Spleen (tissue), 11 donors: ENCODE measurements at regions not wholly inside any gene's neighbourhood (a gene's known extent, or its start where the extent isn't known, plus 50 kb on each side); places are given as distances from the start of the nearest gene placed in this dataset.

Source experiments
- DNase-seq: peaks from one replicate; pipeline ENCODE4 v3.0.0-alpha.2; 2020
- H3K27ac ChIP-seq, 8 donors: fragments of 200-600 bp; sonication (generic) in 7 of 8; 1 replicate in 4 of 8; 2 replicates in 4 of 8; pipeline versions ENCODE4 v1.5.0 to v1.8.0; 2016 to 2021; ENCODE audit warnings: inconsistent platforms in 4 of 8, mild to moderate bottlenecking in 4 of 8, moderate library complexity in 1 of 8
- H3K27me3 ChIP-seq, 7 donors: fragments of 200-600 bp; sonication (generic) in 6 of 7; replicated peaks in 1 of 7; 1 replicate in 4 of 7; 2 replicates in 3 of 7; pipeline versions ENCODE4 v1.5.0 to v1.8.0; 2016 to 2021; ENCODE audit warnings: inconsistent platforms in 3 of 7, mild to moderate bottlenecking in 1 of 7
- H3K36me3 ChIP-seq, 6 donors: fragments of 200-600 bp; sonication (generic) in 5 of 6; 1 replicate in 4 of 6; 2 replicates in 2 of 6; pipeline versions ENCODE4 v1.5.0 to v1.8.0; 2016 to 2021; ENCODE audit warnings: inconsistent platforms in 2 of 6
- H3K4me1 ChIP-seq, 6 donors: fragments of 200-600 bp; sonication (generic) in 5 of 6; 1 replicate in 3 of 6; 2 replicates in 3 of 6; pipeline versions ENCODE4 v1.5.0 to v1.8.0; 2016 to 2021; ENCODE audit warnings: inconsistent platforms in 3 of 6
- H3K4me3 ChIP-seq, 8 donors: fragments of 200-600 bp; sonication (generic) in 7 of 8; 1 replicate in 4 of 8; 2 replicates in 4 of 8; pipeline versions ENCODE4 v1.5.0 to v1.8.0; 2016 to 2021; ENCODE audit warnings: inconsistent platforms in 4 of 8, mild to moderate bottlenecking in 4 of 8, moderate library complexity in 2 of 8
- H3K9me3 ChIP-seq, 8 donors: fragments of 200-600 bp; sonication (generic) in 7 of 8; 1 replicate in 4 of 8; 2 replicates in 4 of 8; pipeline versions ENCODE4 v1.5.0 to v1.8.0; 2016 to 2021; ENCODE audit warnings: inconsistent platforms in 4 of 8
- POLR2A ChIP-seq, 3 donors: fragments of 450-650 bp; IDR thresholded peaks; one replicate each; pipeline ENCODE4 v1.5.1; 2017; ENCODE audit warnings: antibody characterized with exemption in 3 of 3, mild to moderate bottlenecking in 1 of 3
- POLR2AphosphoS5 ChIP-seq, 3 donors: sonication (generic); formaldehyde crosslinking; IDR thresholded peaks; one replicate each; pipeline ENCODE4 v1.5.1; 2017; ENCODE audit warnings: antibody characterized with exemption in 3 of 3
- WGBS, 5 donors: extraction: QIAGEN DNeasy Blood & Tissue Kit in 3 of 5; methylation state at CpG; one replicate each; pipeline versions ENCODE4 v1.1.5 to v1.1.7; 2013 to 2018; 5-methylcytosine and 5-hydroxymethylcytosine counted together
- intact Hi-C: fragments of 100-400 bp; cut with DNase I; formaldehyde crosslinking; loops from one replicate; pipeline ENCODE4 v1.15.0; 2023; ENCODE audit warnings: low total_unique reads
- TF ChIP-seq, protein P1 (sequence below), 11 experiments: fragments of 200-600 bp in 7 of 11; fragments of 450-650 bp in 4 of 11; sonication (generic) in 4 of 11; IDR thresholded peaks in 8 of 11; conservative IDR thresholded peaks in 3 of 11; 1 replicate in 7 of 11; 2 replicates in 4 of 11; pipeline versions ENCODE4 v1.4.0 to v1.8.0; 2016 to 2021; ENCODE audit warnings: antibody characterized with exemption in 11 of 11, inconsistent platforms in 4 of 11, mild to moderate bottlenecking in 1 of 11
- donor health status: healthy with polysubstance abuse.
- donor health status: DM: no; HTN: no; CAD: no; lungs with moderate emphysema.
- donor health status: DM: no; HTN: no; CAD: no.
- donor health status: Bipolar disorder and iron deficiency.
- donor health status: healthy.
- donor health status: DM: no; HTN: no; CAD: no.
- donor health status: DM: yes; HTN: yes; CAD: no.

DNA sequence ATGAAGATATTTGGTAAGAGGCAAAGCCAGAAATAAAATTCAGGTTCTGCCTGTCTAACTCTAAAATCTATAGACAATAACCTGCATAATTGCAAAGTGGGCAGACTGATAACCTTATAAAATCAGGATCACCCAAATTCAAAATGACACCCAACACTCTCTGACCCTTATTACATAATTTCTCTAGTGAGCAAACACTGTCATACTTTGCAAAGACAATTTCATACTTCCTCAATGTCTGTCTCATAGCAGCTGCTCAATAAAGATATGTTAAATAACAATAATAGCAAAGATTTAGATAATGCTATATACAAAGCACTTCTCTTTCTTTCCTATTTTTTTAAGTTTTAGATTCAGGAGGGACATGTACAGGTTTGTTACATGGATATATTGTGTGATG is 118.5 kb downstream of the UCHL5 start:
- Histone ChIP-seq H3K4me3 (no peak overlapping the region), H3K36me3 (no peaks in the 10 kb centered on the region), H3K27me3 (no peaks in the 10 kb centered on the region), H3K27ac (peak overlapping the region in 1 of 8 donors; percentile 32), H3K4me1 (peaks cover 0 to 17% (median 5%) of the 10 kb centered on the region in 6 donors), H3K9me3 (no peaks in the 10 kb centered on the region)
- intact Hi-C loops = no loop called here
- no peak for DNase-seq
- TF ChIP-seq POLR2A (IDR thresholded peaks at IDR 0.05) = no peak
- no peak for TF ChIP-seq POLR2AphosphoS5 (IDR thresholded peaks at IDR 0.05)
- TF ChIP-seq, protein P1, sequence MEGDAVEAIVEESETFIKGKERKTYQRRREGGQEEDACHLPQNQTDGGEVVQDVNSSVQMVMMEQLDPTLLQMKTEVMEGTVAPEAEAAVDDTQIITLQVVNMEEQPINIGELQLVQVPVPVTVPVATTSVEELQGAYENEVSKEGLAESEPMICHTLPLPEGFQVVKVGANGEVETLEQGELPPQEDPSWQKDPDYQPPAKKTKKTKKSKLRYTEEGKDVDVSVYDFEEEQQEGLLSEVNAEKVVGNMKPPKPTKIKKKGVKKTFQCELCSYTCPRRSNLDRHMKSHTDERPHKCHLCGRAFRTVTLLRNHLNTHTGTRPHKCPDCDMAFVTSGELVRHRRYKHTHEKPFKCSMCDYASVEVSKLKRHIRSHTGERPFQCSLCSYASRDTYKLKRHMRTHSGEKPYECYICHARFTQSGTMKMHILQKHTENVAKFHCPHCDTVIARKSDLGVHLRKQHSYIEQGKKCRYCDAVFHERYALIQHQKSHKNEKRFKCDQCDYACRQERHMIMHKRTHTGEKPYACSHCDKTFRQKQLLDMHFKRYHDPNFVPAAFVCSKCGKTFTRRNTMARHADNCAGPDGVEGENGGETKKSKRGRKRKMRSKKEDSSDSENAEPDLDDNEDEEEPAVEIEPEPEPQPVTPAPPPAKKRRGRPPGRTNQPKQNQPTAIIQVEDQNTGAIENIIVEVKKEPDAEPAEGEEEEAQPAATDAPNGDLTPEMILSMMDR (IDR thresholded peaks at IDR 0.05 in 8 of 11, conservative IDR thresholded peaks at IDR 0.05 in 3 of 11) = no peak

DNA sequence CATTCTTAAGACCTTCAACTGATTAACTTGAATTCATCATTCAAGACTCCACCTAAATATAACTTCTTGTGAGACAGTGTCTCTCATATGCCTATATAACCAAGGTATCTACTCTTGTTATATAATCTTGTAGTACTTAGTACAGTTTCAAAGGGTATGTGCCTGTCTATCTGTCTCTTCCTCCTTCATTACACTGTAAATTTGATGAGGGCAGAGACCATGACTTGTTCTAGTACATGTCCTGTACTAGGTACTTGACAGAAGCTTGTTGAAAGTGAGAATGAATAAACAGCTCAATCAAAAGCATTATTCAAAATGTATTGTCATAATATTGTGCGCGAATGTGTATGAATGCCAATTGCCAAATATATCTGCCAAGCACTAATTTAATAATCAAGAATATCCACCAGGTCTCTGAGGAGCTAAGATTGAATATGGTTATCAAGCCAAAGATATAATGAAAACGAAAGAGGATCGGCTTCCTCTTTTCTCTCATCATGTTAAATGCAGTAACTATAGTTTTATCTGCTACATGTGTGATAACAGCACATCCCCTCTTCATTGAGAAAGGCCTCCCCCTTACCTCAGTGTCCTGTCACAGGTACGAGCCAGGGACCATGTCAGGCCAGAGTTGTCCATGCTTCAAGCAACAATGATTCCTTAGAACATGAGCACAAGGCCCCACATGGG is 117.3 kb downstream of the UCHL5 start:
- Histone ChIP-seq H3K27ac (peak overlapping the region in 3 of 8 donors; percentile 26 to 41 (median 27)), H3K9me3 (no peaks in the 10 kb centered on the region), H3K36me3 (no peaks in the 10 kb centered on the region), H3K4me1 (peaks cover 0 to 6% (median under 1%) of the 10 kb centered on the region in 6 donors), H3K27me3 (no peaks in the 10 kb centered on the region), H3K4me3 (no peak overlapping the region)
- intact Hi-C loops = no loop called here
- 85 to 92% (median 86%) methylated on average over 5 of the region's 5 CpGs for WGBS, 5 donors
- DNase-seq = no peak
- TF ChIP-seq, protein P1 (IDR thresholded peaks at IDR 0.05 in 8 of 11, conservative IDR thresholded peaks at IDR 0.05 in 3 of 11) = no peak
- no peak for TF ChIP-seq POLR2A (IDR thresholded peaks at IDR 0.05)
- no peak for TF ChIP-seq POLR2AphosphoS5 (IDR thresholded peaks at IDR 0.05)

DNA sequence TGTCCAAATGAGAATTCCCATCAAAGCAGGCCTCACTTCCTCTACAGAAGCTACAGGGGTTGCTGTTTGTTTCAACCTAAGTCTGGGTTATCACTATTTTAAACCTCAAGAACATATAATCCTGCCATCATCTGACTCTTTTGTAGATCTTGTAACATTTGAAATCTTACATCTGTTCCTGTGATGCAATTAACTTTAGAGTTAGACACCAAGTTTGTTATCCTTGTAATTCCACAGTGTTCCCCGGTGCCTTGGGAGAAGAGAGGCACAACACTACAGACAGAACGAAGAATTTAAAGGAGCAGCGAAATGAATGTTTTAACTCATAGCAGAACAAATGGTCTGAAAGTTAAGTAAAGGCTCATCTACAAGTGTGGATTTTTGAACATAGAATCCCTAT is 116.1 kb downstream of the UCHL5 start:
- H3K27me3 ChIP-seq = no peaks in the 10 kb centered on the region
- intact Hi-C loops = no loop called here
- no peak overlapping the region for H3K4me3 ChIP-seq

DNA sequence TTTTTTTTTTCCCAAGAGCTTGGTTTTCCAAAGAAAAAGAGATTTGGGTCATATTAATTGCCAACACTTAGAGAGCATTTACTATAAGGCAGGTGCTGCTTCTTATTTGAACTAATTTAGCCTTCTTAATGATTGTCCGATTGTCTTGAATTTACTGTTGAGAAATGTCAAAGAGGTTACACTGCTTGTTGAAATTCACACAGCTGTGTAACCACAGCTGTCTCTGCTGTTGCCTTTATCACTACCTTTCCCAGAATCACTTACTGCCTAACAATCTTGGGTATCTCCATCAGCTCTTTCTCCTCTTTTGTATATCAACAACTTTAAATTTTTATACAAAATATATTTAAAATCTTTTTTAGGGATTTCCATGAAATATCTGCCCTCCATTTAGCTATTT is 115.6 kb downstream of the UCHL5 start:
- no peak for DNase-seq
- Histone ChIP-seq H3K4me1 (no peaks in the 10 kb centered on the region), H3K9me3 (no peaks in the 10 kb centered on the region), H3K36me3 (no peaks in the 10 kb centered on the region), H3K4me3 (no peak overlapping the region), H3K27me3 (no peaks in the 10 kb centered on the region), H3K27ac (no peak overlapping the region)
- intact Hi-C loops = no loop called here
- WGBS, 5 donors = 69 to 94% (median 88%) methylated on average over 1 of the region's 1 CpG
- TF ChIP-seq POLR2A (IDR thresholded peaks at IDR 0.05) = no peak
- TF ChIP-seq, protein P1 (IDR thresholded peaks at IDR 0.05 in 8 of 11, conservative IDR thresholded peaks at IDR 0.05 in 3 of 11) = no peak
- no peak for TF ChIP-seq POLR2AphosphoS5 (IDR thresholded peaks at IDR 0.05)

More for the DNA sequence above, 116.1 kb downstream of the UCHL5 start:
- Histone ChIP-seq H3K36me3 (no peaks in the 10 kb centered on the region), H3K9me3 (no peaks in the 10 kb centered on the region), H3K27ac (no peak overlapping the region), H3K4me1 (no peaks in the 10 kb centered on the region)
- DNase-seq = no peak
- whole genome bisulfite sequencing, 5 donors = 87 to 93% (median 90%) methylated on average over 3 of the region's 3 CpGs
- TF ChIP-seq, protein P1 (IDR thresholded peaks at IDR 0.05 in 8 of 11, conservative IDR thresholded peaks at IDR 0.05 in 3 of 11) = no peak
- TF ChIP-seq POLR2AphosphoS5 (IDR thresholded peaks at IDR 0.05) = no peak
- no peak for TF ChIP-seq POLR2A (IDR thresholded peaks at IDR 0.05)
